GOT3 (cell line): ENCODE measurements at regions not wholly inside any gene's neighbourhood (a gene's known extent, or its start where the extent isn't known, plus 50 kb on each side); places are given as distances from the start of the nearest gene placed in this dataset.

Experiments
- DNase-seq: peaks from one replicate; lab custom pipeline; 2025; ENCODE audit warnings: mixed read lengths; lab: John Stamatoyannopoulos, UW

- DNase-seq = no peak
Observed at GRCh38 chr3:117515309-117515708, 805.7 kb downstream of the TUSC7 start.

- no peak for DNase-seq
Observed at GRCh38 chr3:117518364-117518763, 808.8 kb downstream of the TUSC7 start.

GRCh38 chr3:117519776-117520175, 810.2 kb downstream of the TUSC7 start:
- DNase-seq = no peak

GRCh38 chr3:117520582-117520981, 811.0 kb downstream of the TUSC7 start:
- no peak for DNase-seq

GRCh38 chr3:117523418-117523817, 813.8 kb downstream of the TUSC7 start:
- DNase-seq = no peak

- no peak for DNase-seq
Observed at GRCh38 chr3:117524890-117525289, 815.3 kb downstream of the TUSC7 start.

- DNase-seq = no peak
Observed at GRCh38 chr3:117526470-117527079, 817.0 kb downstream of the TUSC7 start.

GRCh38 chr3:117527346-117527745, 817.8 kb downstream of the TUSC7 start:
- DNase-seq = no peak

- DNase-seq = no peak
Observed at GRCh38 chr3:117528688-117529087, 819.1 kb downstream of the TUSC7 start.

- DNase-seq = no peak
Observed at GRCh38 chr3:117531078-117531767, 821.6 kb downstream of the TUSC7 start.

- DNase-seq = no peak
Observed at GRCh38 chr3:117532268-117532667, 822.7 kb downstream of the TUSC7 start.

GRCh38 chr3:117534138-117534537, 824.6 kb downstream of the TUSC7 start:
- no peak for DNase-seq

GRCh38 chr3:117536006-117536405, 826.4 kb downstream of the TUSC7 start:
- no peak for DNase-seq

GRCh38 chr3:117537949-117538348, 828.4 kb downstream of the TUSC7 start:
- DNase-seq = no peak

- no peak for DNase-seq
Observed at GRCh38 chr3:117539729-117540128, 830.1 kb downstream of the TUSC7 start.

GRCh38 chr3:117540597-117540996, 831.0 kb downstream of the TUSC7 start:
- no peak for DNase-seq

- no peak for DNase-seq
Observed at GRCh38 chr3:117541721-117542120, 832.1 kb downstream of the TUSC7 start.

- no peak for DNase-seq
Observed at GRCh38 chr3:117543521-117543920, 833.9 kb downstream of the TUSC7 start.

- no peak for DNase-seq
Observed at GRCh38 chr3:117545484-117545883, 835.9 kb downstream of the TUSC7 start.

GRCh38 chr3:117547956-117548550, 838.5 kb downstream of the TUSC7 start:
- no peak for DNase-seq

- DNase-seq = no peak
Observed at GRCh38 chr3:117548600-117548999, 839.0 kb downstream of the TUSC7 start.

- no peak for DNase-seq
Observed at GRCh38 chr3:117549716-117550115, 840.1 kb downstream of the TUSC7 start.

GRCh38 chr3:117550766-117551165, 841.2 kb downstream of the TUSC7 start:
- no peak for DNase-seq
